ENCODE measurements at regions not wholly inside any gene's neighbourhood (a gene's known extent, or its start where the extent isn't known, plus 50 kb on each side); places are given as distances from the start of the nearest gene placed in this dataset.
A peak's percentile ranks its signal among the peaks of the same experiment; 100 is the strongest.

GRCh38 chr6:167424060-167424673 is 99.3 kb downstream of the TTLL2 start (continued):
- TF ChIP-seq MTF1 (CRISPR knock-in tag; IDR thresholded peaks at IDR 0.05) (no peak), BATF2 (CRISPR knock-in tag; IDR thresholded peaks at IDR 0.05) (no peak), SRSF4 (IDR thresholded peaks at IDR 0.05; ENCODE audit: low read depth, low read length, poor library complexity, severe bottlenecking) (no peak), DMTF1 (CRISPR knock-in tag; IDR thresholded peaks at IDR 0.05) (no peak), ZNF773 (CRISPR knock-in tag; IDR thresholded peaks at IDR 0.05; ENCODE audit: borderline replicate concordance) (no peak), ZNF644 (CRISPR knock-in tag; IDR thresholded peaks at IDR 0.05; ENCODE audit: low read depth) (no peak; the same call in 1 of the 2 replicates), REL (CRISPR knock-in tag; conservative IDR thresholded peaks at IDR 0.05) (no peak), ZNF747 (CRISPR knock-in tag; IDR thresholded peaks at IDR 0.05; ENCODE audit: borderline replicate concordance) (peak; percentile 73; the same call in 1 of the 2 replicates), ZNF354B (CRISPR knock-in tag; IDR thresholded peaks at IDR 0.05) (no peak), EP300 (IDR thresholded peaks at IDR 0.05; ENCODE audit: low read depth in 2 of 2, low read length in 2 of 2) (no peak; a peak in 1 of 4 replicates), EP300 (CRISPR knock-in tag; IDR thresholded peaks at IDR 0.05; ENCODE audit: borderline replicate concordance) (no peak), ZNF589 (CRISPR knock-in tag; conservative IDR thresholded peaks at IDR 0.05) (no peak), TCF12 (IDR thresholded peaks at IDR 0.05) (no peak), TCF12 (CRISPR knock-in tag; IDR thresholded peaks at IDR 0.05) (0 out of 2 replicates have a peak, but pooled peaks have one; percentile 44), GZF1 (CRISPR knock-in tag; IDR thresholded peaks at IDR 0.05) (no peak), IKZF5 (CRISPR knock-in tag; IDR thresholded peaks at IDR 0.05) (peak; percentile 67; the same call in 1 of the 2 replicates), ZNF121 (CRISPR knock-in tag; IDR thresholded peaks at IDR 0.05) (no peak), POGK (CRISPR knock-in tag; conservative IDR thresholded peaks at IDR 0.05) (0 out of 2 replicates have a peak, but pooled peaks have one; percentile 20), ZNF609 (CRISPR knock-in tag; IDR thresholded peaks at IDR 0.05; ENCODE audit: borderline replicate concordance) (peak; percentile 59; the same call in 1 of the 2 replicates)
